Endothelial cell of umbilical vein (primary cell): ENCODE measurements at regions not wholly inside any gene's neighbourhood (a gene's known extent, or its start where the extent isn't known, plus 50 kb on each side); places are given as distances from the start of the nearest gene placed in this dataset.

Experiments
- BruUV-seq: library from RNA; stranded (reverse); fragments of 400-500 nt; replicated peaks from 2 replicates; lab custom pipeline; 2021; lab: Mats Ljungman, UMichigan
- CTCF ChIA-PET: fragments of 300-600, 350-600 bp; sonication (Branson Sonifier 250); formaldehyde crosslinking; loops from one replicate; lab custom pipeline; 2021; ENCODE audit warnings: antibody characterized with exemption, inconsistent platforms; lab: Charles Lee
- POLR2A ChIA-PET: fragments of 300-600, 350-600 bp; sonication (Branson Sonifier 250); formaldehyde crosslinking; loops from one replicate; lab custom pipeline; 2021; ENCODE audit warnings: antibody characterized with exemption, inconsistent platforms; lab: Charles Lee
- DNase-seq: peaks from one replicate; pipeline ENCODE4 v3.0.0-alpha.2; 2011; ENCODE audit warnings: low read depth, low spot score
- FAIRE-seq: peaks from 2 replicates; lab custom pipeline; 2011; peaks lifted over from hg19 to GRCh38; lab: Jason Lieb, UNC
- H2AFZ ChIP-seq: 2 replicates; pipeline ENCODE4 v1.6.0; 2012; ENCODE audit warnings: low read depth, low read length, control low read depth, inconsistent platforms
- H3K27ac ChIP-seq: 2 replicates; pipeline ENCODE4 v1.5.1; 2011; ENCODE audit warnings: low read depth, mild to moderate bottlenecking, control low read depth, low read length, moderate library complexity; ENCODE audit not compliant: insufficient read depth
- H3K27me3 ChIP-seq, 2 experiments: 2 replicates each; pipeline versions ENCODE4 v1.6.0 to v1.6.1; 2011; ENCODE audit warnings: low read length in 2 of 2, mixed read lengths in 1 of 2; ENCODE audit not compliant: control insufficient read depth in 2 of 2, insufficient read depth in 2 of 2
- H3K36me3 ChIP-seq, 2 experiments: 2 replicates in 1 of 2; 3 replicates in 1 of 2; pipeline ENCODE4 v1.5.1; 2011; ENCODE audit warnings: low read length in 2 of 2, mild to moderate bottlenecking in 1 of 2, moderate library complexity in 1 of 2; ENCODE audit not compliant: control insufficient read depth in 2 of 2, insufficient read depth in 2 of 2; ENCODE audit errors: extremely low read depth in 1 of 2
- H3K4me1 ChIP-seq: 3 replicates; pipeline ENCODE4 v1.5.1; 2011; ENCODE audit warnings: mild to moderate bottlenecking, low read length; ENCODE audit not compliant: control insufficient read depth, insufficient read depth; ENCODE audit errors: extremely low read depth
- H3K4me2 ChIP-seq: 2 replicates; pipeline ENCODE4 v1.6.1; 2011; ENCODE audit warnings: low read length, control low read depth, mixed read lengths; ENCODE audit not compliant: insufficient read depth
- H3K4me3 ChIP-seq, 3 experiments: fragments of 200-600 bp in 1 of 3; sonication (generic), shearing (Covaris generic) in 1 of 3; replicated peaks in 1 of 3; 2 replicates each; pipeline ENCODE4 v1.5.1; 2011 to 2016; ENCODE audit warnings: control low read depth in 3 of 3, low read length in 3 of 3, mild to moderate bottlenecking in 2 of 3, inconsistent platforms in 1 of 3, low read depth in 1 of 3, moderate library complexity in 1 of 3; ENCODE audit not compliant: insufficient read depth in 1 of 3
- H3K79me2 ChIP-seq: 2 replicates; pipeline ENCODE4 v1.6.0; 2012; ENCODE audit warnings: low read length, inconsistent platforms; ENCODE audit not compliant: control insufficient read depth, insufficient read depth
- H3K9ac ChIP-seq: replicated peaks from 2 replicates; pipeline ENCODE3; 2011; ENCODE audit warnings: low read length, control low read depth; ENCODE audit not compliant: insufficient read depth; ENCODE audit errors: extremely low read depth
- H3K9me1 ChIP-seq: replicated peaks from 3 replicates; pipeline ENCODE4 v1.6.0; 2011; ENCODE audit warnings: mild to moderate bottlenecking, low read length; ENCODE audit not compliant: control insufficient read depth, insufficient read depth; ENCODE audit errors: extremely low read depth
- H3K9me3 ChIP-seq: replicated peaks from 2 replicates; pipeline ENCODE4 v1.5.1; 2012; ENCODE audit warnings: low read length, inconsistent platforms; ENCODE audit not compliant: control insufficient read depth, insufficient read depth
- H4K20me1 ChIP-seq: replicated peaks from 2 replicates; pipeline ENCODE3; 2011; ENCODE audit warnings: mild to moderate bottlenecking, low read length; ENCODE audit not compliant: control insufficient read depth, insufficient read depth; ENCODE audit errors: extremely low read depth
- CTCF ChIP-seq, 2 donors: IDR thresholded peaks; 1 replicate in 1 of 2; 2 replicates in 1 of 2; pipeline ENCODE4 v1.5.1; 2011; ENCODE audit warnings: low read length in 2 of 2, mild to moderate bottlenecking in 2 of 2, moderate library complexity in 2 of 2, control low read depth in 1 of 2, inconsistent platforms in 1 of 2, low read depth in 1 of 2; ENCODE audit not compliant: insufficient read depth in 1 of 2; ENCODE audit errors: extremely low read depth in 1 of 2
- EZH2 ChIP-seq: IDR thresholded peaks from 2 replicates; pipeline ENCODE4 v1.6.1; 2012; ENCODE audit warnings: borderline replicate concordance, low read depth, mild to moderate bottlenecking, moderate library complexity, low read length, inconsistent platforms; ENCODE audit not compliant: severe bottlenecking
- FOS ChIP-seq: IDR thresholded peaks from 2 replicates; pipeline ENCODE4 v1.6.1; 2011; ENCODE audit warnings: mild to moderate bottlenecking, low read length, moderate library complexity, borderline replicate concordance; ENCODE audit not compliant: insufficient read depth
- GATA2 ChIP-seq: IDR thresholded peaks from 2 replicates; pipeline ENCODE4 v1.7.0; 2011; ENCODE audit warnings: low read depth, mild to moderate bottlenecking, moderate library complexity, mixed read lengths, low read length; ENCODE audit not compliant: insufficient read length, insufficient read depth
- JUN ChIP-seq: IDR thresholded peaks from 2 replicates; pipeline ENCODE4 v1.6.1; 2011; ENCODE audit warnings: borderline replicate concordance, low read depth; ENCODE audit not compliant: insufficient read length, insufficient read depth
- MAX ChIP-seq: IDR thresholded peaks from 2 replicates; pipeline ENCODE4 v1.6.1; 2011; ENCODE audit not compliant: insufficient read depth, insufficient read length
- MYC ChIP-seq: IDR thresholded peaks from one replicate; pipeline ENCODE4 v1.6.1; 2011; ENCODE audit warnings: mild to moderate bottlenecking, low read depth, low read length
- POLR2A ChIP-seq: IDR thresholded peaks from 2 replicates; pipeline ENCODE4 v1.6.1; 2012; ENCODE audit warnings: low read depth, mild to moderate bottlenecking, control low read depth, low read length
- POLR2AphosphoS5 ChIP-seq: IDR thresholded peaks from 2 replicates; pipeline ENCODE4 v1.6.1; 2012; ENCODE audit warnings: low read depth, mild to moderate bottlenecking, control low read depth, low read length, moderate library complexity; ENCODE audit not compliant: insufficient read depth
- dilution Hi-C: fragments of 300-500 bp; cut with MboI; formaldehyde crosslinking; loops from one replicate; pipeline ENCODE4 v1.15.0; 2019; ENCODE audit warnings: low sequenced_read_pairs; ENCODE audit not compliant: extremely low pct_ligation_motif_present
- intact Hi-C: fragments of 100-400 bp; cut with micrococcal nuclease; formaldehyde crosslinking; loops from one replicate; pipeline ENCODE4 v1.10.0; 2022

- Histone ChIP-seq H3K9me1 (no peaks in the 10 kb centered on the region), H3K9me3 (no peaks in the 10 kb centered on the region), H3K36me3 (no peaks in the 10 kb centered on the region), H3K4me3 (no peak overlapping the region), H4K20me1 (no peaks in the 10 kb centered on the region), H3K27me3 (no peaks in the 10 kb centered on the region), H3K27ac (no peak overlapping the region), H3K9ac (no peak overlapping the region), H3K4me1 (no peaks in the 10 kb centered on the region), H2AFZ (no peak overlapping the region), H3K79me2 (no peaks in the 10 kb centered on the region), H3K4me2 (no peak overlapping the region)
- FAIRE-seq (no peak), DNase-seq (no peak)
- dilution Hi-C loops = no loop called here
- TF ChIP-seq CTCF (IDR thresholded peaks at IDR 0.05; ENCODE audit: extremely low read depth in 1 of 2, insufficient read depth in 1 of 2, low read depth in 1 of 2, low read length in 2 of 2) (no peak), MAX (no peak), JUN (no peak), MYC (no peak), FOS (no peak), POLR2A (no peak)
- intact Hi-C loops = no loop called here
- ChIA-PET POLR2A (no interaction called here), CTCF (no interaction called here)
- BruUV-seq = no TSS peak
Measured at GRCh38 chr3:11903447-11903846, 56.8 kb upstream of the TAMM41 start.

- dilution Hi-C loops (no loop called here), intact Hi-C loops (no loop called here)
- Histone ChIP-seq H3K27ac (no peak overlapping the region), H2AFZ (no peak overlapping the region), H3K4me1 (no peaks in the 10 kb centered on the region), H3K79me2 (no peaks in the 10 kb centered on the region), H3K9me1 (no peaks in the 10 kb centered on the region), H3K9ac (no peak overlapping the region), H3K27me3 (no peaks in the 10 kb centered on the region), H3K36me3 (no peaks in the 10 kb centered on the region), H3K9me3 (no peaks in the 10 kb centered on the region), H4K20me1 (no peaks in the 10 kb centered on the region), H3K4me3 (no peak overlapping the region), H3K4me2 (no peak overlapping the region)
- FAIRE-seq (no peak), DNase-seq (no peak)
- BruUV-seq = no TSS peak
- TF ChIP-seq MAX = no peak
- no peak for TF ChIP-seq POLR2A
- TF ChIP-seq MYC = no peak
- no peak for TF ChIP-seq EZH2
- TF ChIP-seq GATA2 = no peak
- TF ChIP-seq FOS = no peak
- no peak for TF ChIP-seq POLR2AphosphoS5
- TF ChIP-seq JUN = no peak
- TF ChIP-seq CTCF (IDR thresholded peaks at IDR 0.05; ENCODE audit: extremely low read depth in 1 of 2, insufficient read depth in 1 of 2, low read depth in 1 of 2, low read length in 2 of 2) = no peak
- ChIA-PET CTCF (no interaction called here), POLR2A (no interaction called here)
Measured at GRCh38 chr3:11904157-11904556, 57.5 kb upstream of the TAMM41 start.
